HEK293T (cell line): ENCODE measurements at regions not wholly inside any gene's neighbourhood (a gene's known extent, or its start where the extent isn't known, plus 50 kb on each side); places are given as distances from the start of the nearest gene placed in this dataset.

ENCODE experiments used
- FOXA1 ChIP-seq: fragments of 450-650 bp; IDR thresholded peaks from 2 replicates; pipeline ENCODE4 v1.6.1; 2016; ENCODE audit warnings: mild to moderate bottlenecking
- FOXK2 ChIP-seq: fragments of 450-650 bp; IDR thresholded peaks from 2 replicates; pipeline ENCODE4 v1.6.1; 2016; ENCODE audit warnings: mild to moderate bottlenecking
- FOXM1 ChIP-seq: fragments of 450-650 bp; IDR thresholded peaks from 2 replicates; pipeline ENCODE4 v1.6.1; 2017; ENCODE audit warnings: mild to moderate bottlenecking, borderline replicate concordance
- SP1 ChIP-seq: fragments of 450-650 bp; IDR thresholded peaks from 2 replicates; pipeline ENCODE4 v1.6.1; 2017

GRCh38 chr14:86035882-86036281, 505.9 kb downstream of the FLRT2 start:
- TF ChIP-seq SP1 (no peak), FOXK2 (no peak), FOXM1 (no peak), FOXA1 (no peak)
